ENCODE measurements at regions not wholly inside any gene's neighbourhood (a gene's known extent, or its start where the extent isn't known, plus 50 kb on each side); places are given as distances from the start of the nearest gene placed in this dataset.

GRCh38 chr7:131105799-131106680 lies 221.6 kb upstream of the MKLN1 start:
- peaks cover 0 to 67% (median 30%) of the 10 kb centered on the region in 4 donors for H3K4me1 ChIP-seq
- 0 to 1% methylated on average over 32 to 56 of the region's 110 CpGs for WGBS, 2 donors
- peak overlapping the region; percentile 92 to 99 (median 98) for H3K27ac ChIP-seq

GRCh38 chr7:131106681-131107336 lies 220.9 kb upstream of the MKLN1 start:
- 0 to 1% methylated on average over 31 to 32 of the region's 32 CpGs for WGBS, 2 donors
- H3K27me3 ChIP-seq: no peaks in the 10 kb centered on the region
- H3K4me3 ChIP-seq: peak overlapping the region; percentile 79 to 93 (median 83)
- H3K9me3 ChIP-seq: no peaks in the 10 kb centered on the region
- H3K4me1 ChIP-seq: peaks cover 0 to 67% (median 26%) of the 10 kb centered on the region in 4 donors
- peak; percentile 33 to 50 for DNase-seq (ENCODE audit: low spot score in 2 of 2)
- peak overlapping the region; percentile 92 to 99 (median 98) for H3K27ac ChIP-seq
- peaks cover 0 to 21% (median 0%) of the 10 kb centered on the region in 3 donors for H3K36me3 ChIP-seq
- TF ChIP-seq EP300 (IDR thresholded peaks at IDR 0.05): no peak
- no peak for TF ChIP-seq CTCF (IDR thresholded peaks at IDR 0.05)
- TF ChIP-seq POLR2A (IDR thresholded peaks at IDR 0.05): no peak

More at GRCh38 chr7:131105799-131106680, 221.6 kb upstream of the MKLN1 start:
- no peaks in the 10 kb centered on the region for H3K27me3 ChIP-seq
- H3K36me3 ChIP-seq: peaks cover 0 to 23% (median 0%) of the 10 kb centered on the region in 3 donors
- no peaks in the 10 kb centered on the region for H3K9me3 ChIP-seq
- DNase-seq (ENCODE audit: low spot score in 2 of 2): peak; percentile 69 to 76
- TF ChIP-seq EP300 (IDR thresholded peaks at IDR 0.05) (peak; percentile 38 to 97), CTCF (IDR thresholded peaks at IDR 0.05) (peak in 2 of 5 experiments; percentile 45 to 50), POLR2A (IDR thresholded peaks at IDR 0.05) (peak; percentile 79 to 85)
- peak overlapping the region; percentile 79 to 93 (median 83) for H3K4me3 ChIP-seq

GRCh38 chr7:131107337-131108211 lies 220.1 kb upstream of the MKLN1 start:
- Histone ChIP-seq H3K36me3 (peaks cover 0 to 15% (median 0%) of the 10 kb centered on the region in 3 donors), H3K27me3 (no peaks in the 10 kb centered on the region), H3K4me1 (peaks cover 0 to 64% (median 23%) of the 10 kb centered on the region in 4 donors), H3K27ac (peak overlapping the region; percentile 92 to 99 (median 98)), H3K4me3 (peak overlapping the region; percentile 79 to 93 (median 83)), H3K9me3 (no peaks in the 10 kb centered on the region)
- peak; percentile 56 to 92 for DNase-seq (ENCODE audit: low spot score in 2 of 2)
- TF ChIP-seq POLR2A (IDR thresholded peaks at IDR 0.05) (peak; percentile 92 to 94), EP300 (IDR thresholded peaks at IDR 0.05) (peak; percentile 48 to 99), CTCF (IDR thresholded peaks at IDR 0.05) (peak in 2 of 5 experiments; percentile 39 to 48)
- WGBS, 2 donors: 0 to 1% methylated on average over 42 to 44 of the region's 63 CpGs

- no peak for DNase-seq (ENCODE audit: low spot score in 2 of 2)
- WGBS, 2 donors: 7 to 9% methylated on average over 26 to 30 of the region's 30 CpGs
- peaks cover 0 to 56% (median 19%) of the 10 kb centered on the region in 4 donors for H3K4me1 ChIP-seq
Observed at GRCh38 chr7:131108212-131108940, 219.3 kb upstream of the MKLN1 start.

More at GRCh38 chr7:131108212-131108940, 219.3 kb upstream of the MKLN1 start:
- H3K36me3 ChIP-seq: peaks cover 0 to 7% (median 0%) of the 10 kb centered on the region in 3 donors
- H3K27me3 ChIP-seq: no peaks in the 10 kb centered on the region
- H3K4me3 ChIP-seq: peak overlapping the region; percentile 79 to 93 (median 83)
- no peaks in the 10 kb centered on the region for H3K9me3 ChIP-seq
- TF ChIP-seq CTCF (IDR thresholded peaks at IDR 0.05) (no peak), POLR2A (IDR thresholded peaks at IDR 0.05) (peak; percentile 2 to 62)
- peak overlapping the region; percentile 92 to 99 (median 98) for H3K27ac ChIP-seq

Data from tibial nerve (tissue), 4 donors.